H9 (cell line): ENCODE measurements at regions not wholly inside any gene's neighbourhood (a gene's known extent, or its start where the extent isn't known, plus 50 kb on each side); places are given as distances from the start of the nearest gene placed in this dataset.

Experiments used
- DNase-seq: peaks from one replicate; pipeline ENCODE4 v3.0.0-alpha.2; 2017
- H2AFZ ChIP-seq: one replicate; pipeline ENCODE4 v1.6.1; 2013; ENCODE audit warnings: mild to moderate bottlenecking, low read length, control low read depth, moderate library complexity
- H2AK5ac ChIP-seq: 2 replicates; pipeline ENCODE4 v1.6.1; 2013; ENCODE audit warnings: low read length, control low read depth, mixed read lengths; ENCODE audit not compliant: insufficient read length
- H2BK120ac ChIP-seq: one replicate; pipeline ENCODE4 v1.6.1; 2013; ENCODE audit warnings: low read depth, mild to moderate bottlenecking, low read length, control low read depth, inconsistent platforms; ENCODE audit not compliant: poor library complexity, severe bottlenecking
- H2BK12ac ChIP-seq: 2 replicates; pipeline ENCODE4 v1.6.1; 2013; ENCODE audit warnings: low read length, control low read depth, mixed read lengths, low read depth; ENCODE audit not compliant: insufficient read length
- H2BK15ac ChIP-seq: 2 replicates; pipeline ENCODE4 v1.6.1; 2013; ENCODE audit warnings: low read depth, low read length, control low read depth
- H2BK20ac ChIP-seq: one replicate; pipeline ENCODE4 v1.6.1; 2013; ENCODE audit warnings: low read depth, mild to moderate bottlenecking, low read length, control low read depth, inconsistent platforms; ENCODE audit not compliant: poor library complexity, severe bottlenecking
- H2BK5ac ChIP-seq: 2 replicates; pipeline ENCODE4 v1.6.1; 2013; ENCODE audit warnings: low read length, control low read depth, mixed read lengths; ENCODE audit not compliant: insufficient read length
- H3K14ac ChIP-seq: 2 replicates; pipeline ENCODE4 v1.6.1; 2013; ENCODE audit warnings: low read length, control low read depth; ENCODE audit not compliant: insufficient read depth
- H3K18ac ChIP-seq: 2 replicates; pipeline ENCODE4 v1.6.1; 2013; ENCODE audit warnings: low read depth, mild to moderate bottlenecking, mixed read lengths, low read length, control low read depth; ENCODE audit not compliant: insufficient read length
- H3K23ac ChIP-seq: 2 replicates; pipeline ENCODE4 v1.6.1; 2013; ENCODE audit warnings: low read length, control low read depth, mixed read lengths, low read depth; ENCODE audit not compliant: insufficient read length
- H3K23me2 ChIP-seq: 2 replicates; pipeline ENCODE4 v1.6.1; 2013; ENCODE audit warnings: low read depth, mild to moderate bottlenecking, mixed read lengths, low read length, control low read depth; ENCODE audit not compliant: insufficient read length, poor library complexity, severe bottlenecking
- H3K27ac ChIP-seq: 2 replicates; pipeline ENCODE4 v1.5.1; 2013; ENCODE audit warnings: low read length, control low read depth, mixed read lengths, low read depth; ENCODE audit not compliant: insufficient read length
- H3K27me3 ChIP-seq: 2 replicates; pipeline ENCODE4 v1.6.1; 2013; ENCODE audit warnings: low read length, control low read depth, inconsistent platforms; ENCODE audit not compliant: insufficient read depth
- H3K4ac ChIP-seq: 2 replicates; pipeline ENCODE4 v1.6.1; 2013; ENCODE audit warnings: low read depth, mild to moderate bottlenecking, control low read depth, inconsistent platforms, low read length, moderate library complexity
- H3K4me1 ChIP-seq: 2 replicates; pipeline ENCODE4 v1.6.1; 2013; ENCODE audit warnings: low read length, control low read depth, inconsistent platforms; ENCODE audit not compliant: insufficient read depth
- H3K4me2 ChIP-seq: 2 replicates; pipeline ENCODE4 v1.6.1; 2013; ENCODE audit warnings: low read length, control low read depth, mixed read lengths; ENCODE audit not compliant: insufficient read length, insufficient read depth
- H3K56ac ChIP-seq: 2 replicates; pipeline ENCODE4 v1.6.1; 2013; ENCODE audit warnings: low read depth, mild to moderate bottlenecking, mixed read lengths, low read length, control low read depth; ENCODE audit not compliant: insufficient read length
- H3K79me1 ChIP-seq: 2 replicates; pipeline ENCODE4 v1.6.1; 2013; ENCODE audit warnings: low read depth, mild to moderate bottlenecking, moderate library complexity, low read length, control low read depth, inconsistent platforms; ENCODE audit not compliant: insufficient read depth, poor library complexity, severe bottlenecking
- H3K79me2 ChIP-seq: 2 replicates; pipeline ENCODE4 v1.6.1; 2013; ENCODE audit warnings: low read length, control low read depth, inconsistent platforms; ENCODE audit not compliant: insufficient read depth
- H3K9ac ChIP-seq: 2 replicates; pipeline ENCODE4 v1.6.1; 2013; ENCODE audit warnings: low read length, control low read depth, mixed read lengths; ENCODE audit not compliant: insufficient read length; ENCODE audit errors: extremely low read depth
- H3K9me3 ChIP-seq: one replicate; pipeline ENCODE4 v1.6.1; 2013; ENCODE audit warnings: low read depth, low read length, inconsistent platforms; ENCODE audit not compliant: control insufficient read depth
- H3T11ph ChIP-seq: one replicate; pipeline ENCODE4 v1.6.1; 2013; ENCODE audit warnings: mild to moderate bottlenecking, low read length, control low read depth, inconsistent platforms
- H4K20me1 ChIP-seq: one replicate; pipeline ENCODE4 v1.6.1; 2013; ENCODE audit not compliant: control insufficient read depth, insufficient read length, insufficient read depth
- H4K5ac ChIP-seq: 2 replicates; pipeline ENCODE4 v1.6.1; 2013; ENCODE audit warnings: low read depth, mild to moderate bottlenecking, mixed read lengths, low read length, control low read depth; ENCODE audit not compliant: insufficient read length
- H4K8ac ChIP-seq: replicated peaks from 2 replicates; pipeline ENCODE4 v1.6.1; 2013; ENCODE audit warnings: low read length, control low read depth, mixed read lengths, low read depth; ENCODE audit not compliant: insufficient read length
- H4K91ac ChIP-seq: 2 replicates; pipeline ENCODE4 v1.6.1; 2013; ENCODE audit warnings: low read depth, mild to moderate bottlenecking, moderate library complexity, mixed read lengths, low read length, control low read depth; ENCODE audit not compliant: insufficient read length
- H3K27ac Mint-ChIP-seq, 3 experiments: 2 replicates in 2 of 3; 3 replicates in 1 of 3; pipeline ENCODE4 v1.8.0; 2020 to 2021; ENCODE audit warnings: mixed read lengths in 3 of 3, mild to moderate bottlenecking in 1 of 3, moderate library complexity in 1 of 3
- H3K27me3 Mint-ChIP-seq: 2 replicates; pipeline ENCODE4 v1.8.0; 2021; ENCODE audit warnings: low read depth, mild to moderate bottlenecking, moderate library complexity, mixed read lengths
- H3K36me3 Mint-ChIP-seq, 3 experiments: 2 replicates in 2 of 3; 3 replicates in 1 of 3; pipeline ENCODE4 v1.8.0; 2020 to 2021; ENCODE audit warnings: low read depth in 3 of 3, mixed read lengths in 3 of 3; ENCODE audit not compliant: insufficient read depth in 1 of 3
- H3K4me1 Mint-ChIP-seq, 2 experiments: 2 replicates each; pipeline ENCODE4 v1.8.0; 2020; ENCODE audit warnings: mixed read lengths in 2 of 2
- H3K4me3 Mint-ChIP-seq, 2 experiments: 2 replicates in 1 of 2; 3 replicates in 1 of 2; pipeline ENCODE4 v1.8.0; 2020 to 2021; ENCODE audit warnings: mild to moderate bottlenecking in 2 of 2, mixed read lengths in 2 of 2, moderate library complexity in 1 of 2
- H3K9me3 Mint-ChIP-seq, 2 experiments: 2 replicates in 1 of 2; 3 replicates in 1 of 2; pipeline ENCODE4 v1.8.0; 2020; ENCODE audit warnings: mild to moderate bottlenecking in 2 of 2, mixed read lengths in 2 of 2, moderate library complexity in 1 of 2
- CTCF ChIP-seq: fragments of 200-600 bp; sonication (generic); conservative IDR thresholded peaks from 3 replicates; pipeline ENCODE4 v1.8.0; 2021; ENCODE audit warnings: antibody characterized with exemption, mild to moderate bottlenecking

- H3K23ac ChIP-seq, result no peak overlapping the region
- no peaks in the 10 kb centered on the region for H3K4me1 ChIP-seq
- H2AK5ac ChIP-seq, result no peak overlapping the region
- H3K4me2 ChIP-seq, result no peak overlapping the region
- no peak overlapping the region for H2BK20ac ChIP-seq
- H2BK120ac ChIP-seq, result no peak overlapping the region
- no peak overlapping the region for H2BK5ac ChIP-seq
- no peaks in the 10 kb centered on the region for H3K23me2 ChIP-seq
- H3K9me3 ChIP-seq, result no peaks in the 10 kb centered on the region
- no peaks in the 10 kb centered on the region for H3K27me3 ChIP-seq
- Mint-ChIP-seq H3K27ac (no peak overlapping the region), H3K4me3 (no peak overlapping the region), H3K27me3 (no peaks in the 10 kb centered on the region; the same call in 1 of the 2 replicates), H3K36me3 (peaks cover 0 to 35% (median 9%) of the 10 kb centered on the region in 3 experiments; a peak in 6 of 7 replicates), H3K4me1 (no peaks in the 10 kb centered on the region), H3K9me3 (peaks cover 29% of the 10 kb centered on the region in 2 experiments; a peak in 4 of 5 replicates)
- no peak overlapping the region for H4K91ac ChIP-seq
- no peak overlapping the region for H3K14ac ChIP-seq
- no peak overlapping the region for H3K18ac ChIP-seq
- H4K8ac ChIP-seq, result no peak overlapping the region
- no peak overlapping the region for H2BK12ac ChIP-seq
- no peak overlapping the region for H2BK15ac ChIP-seq
- DNase-seq, result no peak
- no peak overlapping the region for H3T11ph ChIP-seq
- H2AFZ ChIP-seq, result no peak overlapping the region
- H3K27ac ChIP-seq, result no peak overlapping the region
- no peak overlapping the region for H3K4ac ChIP-seq
- H3K56ac ChIP-seq, result no peak overlapping the region
- no peak overlapping the region for H4K5ac ChIP-seq
- H3K79me2 ChIP-seq, result no peaks in the 10 kb centered on the region
- H4K20me1 ChIP-seq, result no peaks in the 10 kb centered on the region
- TF ChIP-seq CTCF, result no peak
- no peak overlapping the region for H3K9ac ChIP-seq
- no peaks in the 10 kb centered on the region for H3K79me1 ChIP-seq
Measured at GRCh38 chr12:5317556-5317955, 114.4 kb upstream of the NTF3 start.
